Heart left ventricle (tissue), 13 donors: ENCODE measurements at regions not wholly inside any gene's neighbourhood (a gene's known extent, or its start where the extent isn't known, plus 50 kb on each side); places are given as distances from the start of the nearest gene placed in this dataset.

Experiments used
- POLR2A ChIP-seq, 2 donors: fragments of 450-650 bp; IDR thresholded peaks; one replicate each; pipeline ENCODE4 v1.6.1; 2017; ENCODE audit warnings: antibody characterized with exemption in 2 of 2, mild to moderate bottlenecking in 2 of 2, moderate library complexity in 2 of 2
- TF ChIP-seq, protein P1 (sequence below), 12 donors: fragments of 200-600 bp; sonication (generic) in 4 of 12; IDR thresholded peaks; one replicate each; pipeline versions ENCODE4 v1.5.0 to v1.8.0; 2018 to 2022; ENCODE audit warnings: antibody characterized with exemption in 12 of 12, mild to moderate bottlenecking in 5 of 12
- donor health status: ischemic (EF 13 %, LVEDD 7.1; RV severe dilation, severe dysfunction).
- donor health status: DM: no; HTN: yes; CAD: no.
- donor health status: DM: no; HTN: no; CAD: no.
- donor health status: ischemic (EF 25% LVEDD 6.9; RV normal size, moderate dysfunction).
- donor health status: ischemic (EF 25% LVEDD 5.7; RV mildly dilated, moderate dysfunction).
- donor health status: ischemic (EF 35%, LVEDD 5.7; RV mildly dilated, moderate dysfunction).
- donor health status: nonischemic (EF 11% LVEDD 7.7; RV severe dilation, severe dysfunction).
- donor health status: DM: yes; HTN: yes; CAD: no.
- donor health status: PGD.
- donor health status: ischemic (EF 29% LVEDD 5.4; RV normal size, mild dysfunction).
- donor health status: nonischemic (EF 23%, LVEDD 6.1; RV moderate dilation, normal function).

DNA sequence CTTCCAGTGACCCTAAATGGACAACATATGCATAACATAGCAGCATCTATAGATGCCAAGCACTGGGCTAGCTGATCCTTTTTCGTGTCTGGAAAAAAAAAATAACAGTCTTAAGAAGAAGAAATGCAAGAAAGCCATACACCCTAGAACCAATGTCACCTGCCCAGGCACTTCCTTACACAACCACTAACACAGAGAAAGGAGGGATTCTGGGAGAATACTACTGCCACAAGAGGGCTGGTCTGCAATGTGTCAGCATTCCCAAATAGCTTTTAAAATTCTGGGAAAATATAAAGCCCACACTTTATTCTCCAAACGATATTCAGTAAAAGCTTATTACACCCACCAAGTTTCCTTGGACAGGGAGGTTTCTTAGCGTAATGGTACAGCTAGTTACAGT, 271.2 kb downstream of the TBL1XR1 start:
- TF ChIP-seq, protein P1, sequence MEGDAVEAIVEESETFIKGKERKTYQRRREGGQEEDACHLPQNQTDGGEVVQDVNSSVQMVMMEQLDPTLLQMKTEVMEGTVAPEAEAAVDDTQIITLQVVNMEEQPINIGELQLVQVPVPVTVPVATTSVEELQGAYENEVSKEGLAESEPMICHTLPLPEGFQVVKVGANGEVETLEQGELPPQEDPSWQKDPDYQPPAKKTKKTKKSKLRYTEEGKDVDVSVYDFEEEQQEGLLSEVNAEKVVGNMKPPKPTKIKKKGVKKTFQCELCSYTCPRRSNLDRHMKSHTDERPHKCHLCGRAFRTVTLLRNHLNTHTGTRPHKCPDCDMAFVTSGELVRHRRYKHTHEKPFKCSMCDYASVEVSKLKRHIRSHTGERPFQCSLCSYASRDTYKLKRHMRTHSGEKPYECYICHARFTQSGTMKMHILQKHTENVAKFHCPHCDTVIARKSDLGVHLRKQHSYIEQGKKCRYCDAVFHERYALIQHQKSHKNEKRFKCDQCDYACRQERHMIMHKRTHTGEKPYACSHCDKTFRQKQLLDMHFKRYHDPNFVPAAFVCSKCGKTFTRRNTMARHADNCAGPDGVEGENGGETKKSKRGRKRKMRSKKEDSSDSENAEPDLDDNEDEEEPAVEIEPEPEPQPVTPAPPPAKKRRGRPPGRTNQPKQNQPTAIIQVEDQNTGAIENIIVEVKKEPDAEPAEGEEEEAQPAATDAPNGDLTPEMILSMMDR (IDR thresholded peaks at IDR 0.05): no peak
- TF ChIP-seq POLR2A (IDR thresholded peaks at IDR 0.05): no peak
